Trophoblast cell (in vitro differentiated cells and primary cell): ENCODE measurements at regions not wholly inside any gene's neighbourhood (a gene's known extent, or its start where the extent isn't known, plus 50 kb on each side); places are given as distances from the start of the nearest gene placed in this dataset.

Experiments
- DNase-seq, 2 donors: peaks; one replicate each; pipeline ENCODE4 v3.0.0-alpha.2; 2016
- H2AFZ ChIP-seq: 2 replicates; pipeline ENCODE4 v1.6.1; 2013; ENCODE audit warnings: low read length, moderate library complexity, mild to moderate bottlenecking; ENCODE audit not compliant: insufficient read depth, poor library complexity
- H2AK5ac ChIP-seq: 2 replicates; pipeline ENCODE4 v1.6.1; 2013; ENCODE audit warnings: mild to moderate bottlenecking, low read length
- H2BK120ac ChIP-seq: 2 replicates; pipeline ENCODE4 v1.6.1; 2013; ENCODE audit warnings: low read length, mild to moderate bottlenecking, moderate library complexity; ENCODE audit not compliant: insufficient read depth, poor library complexity
- H2BK12ac ChIP-seq: 2 replicates; pipeline ENCODE4 v1.6.1; 2013; ENCODE audit warnings: mild to moderate bottlenecking, low read length, moderate library complexity
- H2BK5ac ChIP-seq: 2 replicates; pipeline ENCODE4 v1.6.1; 2013; ENCODE audit warnings: low read length, low read depth, moderate library complexity, mild to moderate bottlenecking; ENCODE audit not compliant: poor library complexity
- H3K14ac ChIP-seq: 2 replicates; pipeline ENCODE4 v1.6.1; 2013; ENCODE audit warnings: mild to moderate bottlenecking, low read length
- H3K18ac ChIP-seq: 2 replicates; pipeline ENCODE4 v1.6.1; 2013; ENCODE audit warnings: mild to moderate bottlenecking, low read length
- H3K23ac ChIP-seq: 2 replicates; pipeline ENCODE4 v1.6.1; 2013; ENCODE audit warnings: low read length
- H3K27ac ChIP-seq: 2 replicates; pipeline ENCODE4 v1.5.1; 2013; ENCODE audit warnings: low read depth, mild to moderate bottlenecking, inconsistent platforms, low read length, moderate library complexity
- H3K27me3 ChIP-seq: 2 replicates; pipeline ENCODE4 v1.6.1; 2013; ENCODE audit warnings: inconsistent platforms, mild to moderate bottlenecking, low read length, moderate library complexity; ENCODE audit not compliant: insufficient read depth
- H3K36me3 ChIP-seq, 2 experiments: 1 replicate in 1 of 2; 2 replicates in 1 of 2; pipeline ENCODE4 v1.6.1; 2013; ENCODE audit warnings: low read length in 2 of 2, mild to moderate bottlenecking in 2 of 2, moderate library complexity in 1 of 2; ENCODE audit not compliant: insufficient read depth in 2 of 2, control insufficient read depth in 1 of 2
- H3K4ac ChIP-seq: 2 replicates; pipeline ENCODE4 v1.6.1; 2013; ENCODE audit warnings: low read depth, mild to moderate bottlenecking, low read length, moderate library complexity
- H3K4me1 ChIP-seq, 2 experiments: 1 replicate in 1 of 2; 2 replicates in 1 of 2; pipeline ENCODE4 v1.6.1; 2013; ENCODE audit warnings: low read length in 2 of 2, mild to moderate bottlenecking in 2 of 2, moderate library complexity in 1 of 2; ENCODE audit not compliant: insufficient read depth in 2 of 2, control insufficient read depth in 1 of 2
- H3K4me2 ChIP-seq: 2 replicates; pipeline ENCODE4 v1.6.1; 2013; ENCODE audit warnings: inconsistent platforms, mild to moderate bottlenecking, low read length, moderate library complexity
- H3K4me3 ChIP-seq: 2 replicates; pipeline ENCODE4 v1.5.1; 2013; ENCODE audit warnings: mild to moderate bottlenecking, low read depth, low read length, inconsistent platforms
- H3K79me1 ChIP-seq: one replicate; pipeline ENCODE4 v1.6.1; 2013; ENCODE audit warnings: low read length
- H3K79me2 ChIP-seq: 2 replicates; pipeline ENCODE4 v1.6.1; 2013; ENCODE audit warnings: low read length, mild to moderate bottlenecking; ENCODE audit not compliant: control insufficient read depth, insufficient read depth, poor library complexity
- H3K9ac ChIP-seq: 2 replicates; pipeline ENCODE4 v1.6.1; 2013; ENCODE audit warnings: mild to moderate bottlenecking, low read length
- H3K9me3 ChIP-seq: 2 replicates; pipeline ENCODE4 v1.6.1; 2013; ENCODE audit warnings: low read depth, mild to moderate bottlenecking, control low read depth, inconsistent platforms, low read length; ENCODE audit not compliant: insufficient read depth
- H4K12ac ChIP-seq: 2 replicates; pipeline ENCODE4 v1.6.1; 2013; ENCODE audit warnings: low read depth, mild to moderate bottlenecking, low read length, moderate library complexity
- H4K8ac ChIP-seq: 2 replicates; pipeline ENCODE4 v1.6.1; 2013; ENCODE audit warnings: low read depth, mild to moderate bottlenecking, low read length, moderate library complexity
- H4K91ac ChIP-seq: one replicate; pipeline ENCODE4 v1.6.1; 2013; ENCODE audit warnings: low read depth, mild to moderate bottlenecking, low read length, moderate library complexity
- WGBS: extraction: QIAGEN DNeasy Blood & Tissue Kit; methylation state at CpG from one replicate; pipeline ENCODE4 v1.1.7; 2013; ENCODE audit warnings: missing lambda C conversion rate; ENCODE audit not compliant: insufficient read length, insufficient coverage; ENCODE audit errors: extremely low coverage; 5-methylcytosine and 5-hydroxymethylcytosine counted together

DNA sequence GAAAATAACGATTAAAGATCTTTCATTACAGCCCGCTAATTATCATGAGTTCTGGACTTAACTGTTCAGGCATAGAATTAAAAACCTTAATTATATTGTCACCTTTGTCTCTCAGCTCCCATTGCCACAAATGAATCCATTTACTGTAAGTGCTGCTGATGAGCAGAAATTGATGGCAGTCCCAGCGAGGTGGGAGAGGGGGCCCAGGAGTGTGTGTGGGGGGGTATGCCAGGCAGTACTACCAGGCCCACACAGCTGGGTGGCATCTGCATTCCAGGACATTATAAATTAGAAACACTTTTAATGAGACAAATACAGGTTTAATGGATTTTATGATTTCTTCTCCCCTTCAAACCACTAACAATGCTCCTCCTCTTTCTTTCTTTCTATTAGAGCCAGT, 196.0 kb downstream of the MELK start:
- no peak overlapping the region for H4K8ac ChIP-seq
- no peak overlapping the region for H3K4me3 ChIP-seq
- no peak overlapping the region for H3K27ac ChIP-seq
- WGBS, result no CpG with 5 or more reads among the region's 3 CpGs
- no peak overlapping the region for H3K18ac ChIP-seq
- no peak overlapping the region for H4K12ac ChIP-seq
- no peaks in the 10 kb centered on the region for H3K79me1 ChIP-seq
- H3K9me3 ChIP-seq, result peaks cover 10% of the 10 kb centered on the region
- no peak for DNase-seq
- no peak overlapping the region for H2AFZ ChIP-seq
- H3K14ac ChIP-seq, result no peak overlapping the region
- H3K36me3 ChIP-seq, result no peaks in the 10 kb centered on the region
- no peaks in the 10 kb centered on the region for H3K79me2 ChIP-seq
- no peak overlapping the region for H3K4ac ChIP-seq
- no peaks in the 10 kb centered on the region for H3K27me3 ChIP-seq
- no peak overlapping the region for H4K91ac ChIP-seq
- H2BK5ac ChIP-seq, result no peak overlapping the region
- no peak overlapping the region for H2AK5ac ChIP-seq
- peaks cover 4 to 5% of the 10 kb centered on the region in 2 experiments for H3K4me1 ChIP-seq
- H2BK120ac ChIP-seq, result no peak overlapping the region
- no peak overlapping the region for H3K23ac ChIP-seq
- H3K9ac ChIP-seq, result no peak overlapping the region
- H3K4me2 ChIP-seq, result no peak overlapping the region
- H2BK12ac ChIP-seq, result no peak overlapping the region

DNA sequence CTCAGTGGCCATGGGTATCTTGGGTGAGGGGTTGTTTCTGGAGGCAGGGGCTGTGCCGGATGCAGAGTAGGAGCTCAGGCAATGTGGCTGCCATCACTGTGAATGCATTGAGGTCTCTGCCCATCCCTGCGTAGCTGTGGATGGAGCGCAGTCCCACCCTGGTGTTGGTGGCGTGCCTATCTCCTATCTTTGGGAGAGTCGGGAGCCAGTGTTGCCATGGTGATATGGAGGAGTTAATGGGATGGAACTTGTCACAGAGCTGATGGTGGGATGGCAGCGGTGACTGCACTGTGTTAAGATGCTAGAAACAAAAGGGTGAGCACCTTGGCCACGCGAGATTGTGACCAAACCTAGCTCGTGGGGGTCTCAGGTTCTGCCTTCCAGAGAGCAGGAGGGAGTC, 197.3 kb downstream of the MELK start:
- H2AFZ ChIP-seq, result no peak overlapping the region
- H3K36me3 ChIP-seq, result no peaks in the 10 kb centered on the region
- no peak overlapping the region for H4K91ac ChIP-seq
- no peak overlapping the region for H3K4me2 ChIP-seq
- no peak overlapping the region for H3K18ac ChIP-seq
- H3K4me3 ChIP-seq, result no peak overlapping the region
- H2BK12ac ChIP-seq, result no peak overlapping the region
- H3K9me3 ChIP-seq, result no peaks in the 10 kb centered on the region
- no peak for DNase-seq
- H3K79me1 ChIP-seq, result no peaks in the 10 kb centered on the region
- WGBS, result no CpG with 5 or more reads among the region's 9 CpGs
- no peak overlapping the region for H2AK5ac ChIP-seq
- H3K4ac ChIP-seq, result no peak overlapping the region
- H4K8ac ChIP-seq, result no peak overlapping the region
- no peak overlapping the region for H2BK120ac ChIP-seq
- no peaks in the 10 kb centered on the region for H3K27me3 ChIP-seq
- H3K9ac ChIP-seq, result no peak overlapping the region
- no peak overlapping the region for H4K12ac ChIP-seq
- no peak overlapping the region for H3K23ac ChIP-seq
- no peak overlapping the region for H3K27ac ChIP-seq
- no peak overlapping the region for H2BK5ac ChIP-seq
- no peak overlapping the region for H3K14ac ChIP-seq
- H3K79me2 ChIP-seq, result no peaks in the 10 kb centered on the region
- H3K4me1 ChIP-seq, result peaks cover 4% of the 10 kb centered on the region in 2 experiments

DNA sequence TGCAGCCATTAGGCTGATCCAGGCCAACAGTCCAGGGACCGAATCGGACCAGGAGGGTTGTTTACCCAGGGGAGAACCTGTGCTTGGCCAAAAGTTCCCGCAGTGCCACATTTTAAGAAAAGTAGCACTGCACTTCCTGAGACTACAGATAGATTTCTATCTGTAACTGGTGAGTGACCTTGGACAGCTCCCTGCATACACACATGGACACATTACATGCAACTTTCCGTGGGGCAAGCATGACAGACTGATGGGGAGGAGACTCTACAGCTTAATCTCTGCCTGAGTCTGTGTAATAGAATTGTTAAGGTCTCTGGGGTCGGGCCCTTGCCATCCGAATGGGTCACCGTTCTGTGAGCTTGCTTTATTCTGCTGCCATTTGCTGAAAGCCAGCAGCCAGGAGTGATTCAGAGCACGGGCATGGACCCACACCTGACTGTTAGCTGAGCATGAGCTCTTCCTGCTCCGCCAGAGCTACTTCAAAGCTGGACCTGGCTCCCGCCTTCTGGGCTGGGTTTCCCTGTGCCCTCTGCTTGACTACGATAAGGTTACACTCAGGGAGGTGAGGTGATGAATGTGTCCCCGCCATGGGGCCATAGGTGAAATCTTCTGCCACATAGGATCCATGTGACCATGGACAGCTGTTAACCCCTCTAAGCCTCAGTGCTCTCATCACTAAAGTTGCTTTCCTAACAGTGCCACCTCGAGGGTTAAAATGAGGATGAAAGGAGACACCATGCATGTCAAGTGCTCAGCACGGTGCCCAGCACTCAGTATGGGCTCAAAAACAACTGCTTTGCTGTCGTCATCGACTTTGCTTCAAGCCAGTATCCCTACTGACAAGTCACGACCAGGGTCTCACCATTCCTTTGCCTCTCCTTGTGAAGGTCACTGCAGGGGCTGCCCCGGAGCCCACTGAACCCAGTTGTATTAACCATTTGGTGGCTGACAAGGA, 200.0 kb downstream of the MELK start:
- WGBS, result no CpG with 5 or more reads among the region's 18 CpGs
- H3K4me3 ChIP-seq, result no peak overlapping the region

DNA sequence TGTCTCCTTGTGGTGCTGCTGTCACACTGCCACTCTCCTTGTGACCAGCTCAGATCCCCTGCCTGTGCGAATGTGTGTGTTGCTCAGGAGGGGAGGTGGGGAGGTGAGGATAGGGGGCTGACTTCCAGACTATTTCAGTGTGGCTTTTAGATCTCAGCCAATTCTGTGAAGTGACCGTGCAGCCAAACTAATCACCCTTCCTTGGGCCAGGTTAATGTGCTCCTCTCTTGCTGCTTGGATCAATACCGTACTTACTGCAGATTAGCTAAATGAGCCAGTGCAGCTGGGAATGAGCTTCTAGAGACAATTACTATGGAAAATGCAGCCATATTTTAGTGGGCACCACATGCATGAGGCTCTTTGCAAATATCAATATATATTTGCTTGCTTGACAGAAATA, 206.0 kb downstream of the MELK start:
- no peak overlapping the region for H3K4me2 ChIP-seq
- WGBS, result no CpG with 5 or more reads among the region's 3 CpGs
- no peaks in the 10 kb centered on the region for H3K79me2 ChIP-seq
- no peak overlapping the region for H3K27ac ChIP-seq
- H3K4me3 ChIP-seq, result no peak overlapping the region
- H3K4me1 ChIP-seq, result no peaks in the 10 kb centered on the region
- H2BK120ac ChIP-seq, result no peak overlapping the region
- H2BK12ac ChIP-seq, result no peak overlapping the region
- H2BK5ac ChIP-seq, result no peak overlapping the region
- H4K12ac ChIP-seq, result no peak overlapping the region
- no peak overlapping the region for H4K91ac ChIP-seq
- no peak overlapping the region for H3K9ac ChIP-seq
- H3K23ac ChIP-seq, result no peak overlapping the region
- H2AFZ ChIP-seq, result no peak overlapping the region
- H3K36me3 ChIP-seq, result no peaks in the 10 kb centered on the region
- H3K14ac ChIP-seq, result no peak overlapping the region
- H3K18ac ChIP-seq, result no peak overlapping the region
- no peaks in the 10 kb centered on the region for H3K27me3 ChIP-seq
- no peak for DNase-seq
- H2AK5ac ChIP-seq, result no peak overlapping the region
- no peak overlapping the region for H4K8ac ChIP-seq
- no peak overlapping the region for H3K4ac ChIP-seq
- H3K9me3 ChIP-seq, result peaks cover 1% of the 10 kb centered on the region
- no peaks in the 10 kb centered on the region for H3K79me1 ChIP-seq

More for the DNA sequence above, 200.0 kb downstream of the MELK start:
- no peaks in the 10 kb centered on the region for H3K36me3 ChIP-seq
- H3K4me2 ChIP-seq, result no peak overlapping the region
- no peak overlapping the region for H3K9ac ChIP-seq
- no peak overlapping the region for H4K12ac ChIP-seq
- H2BK5ac ChIP-seq, result no peak overlapping the region
- no peaks in the 10 kb centered on the region for H3K9me3 ChIP-seq
- no peak overlapping the region for H3K27ac ChIP-seq
- no peak overlapping the region for H2BK12ac ChIP-seq
- no peaks in the 10 kb centered on the region for H3K4me1 ChIP-seq
- no peak overlapping the region for H4K8ac ChIP-seq
- H2BK120ac ChIP-seq, result no peak overlapping the region
- H3K18ac ChIP-seq, result no peak overlapping the region
- H3K27me3 ChIP-seq, result no peaks in the 10 kb centered on the region
- no peak overlapping the region for H3K23ac ChIP-seq
- H2AFZ ChIP-seq, result no peak overlapping the region
- DNase-seq, result peak in 1 of 2 donors; percentile 41
- no peak overlapping the region for H4K91ac ChIP-seq
- no peak overlapping the region for H2AK5ac ChIP-seq
- no peaks in the 10 kb centered on the region for H3K79me1 ChIP-seq
- H3K4ac ChIP-seq, result no peak overlapping the region
- H3K79me2 ChIP-seq, result no peaks in the 10 kb centered on the region
- no peak overlapping the region for H3K14ac ChIP-seq
